Umbilical cord (tissue), 1 donor: ENCODE measurements at regions not wholly inside any gene's neighbourhood (a gene's known extent, or its start where the extent isn't known, plus 50 kb on each side); places are given as distances from the start of the nearest gene placed in this dataset.

Experiments used
- DNase-seq: peaks from one replicate; pipeline ENCODE4 v3.0.0-alpha.2; 2015; ENCODE audit warnings: low spot score

- DNase-seq: no peak
These were observed 54.5 kb downstream of the CLDN34 start for GRCh38 chrX:10021461-10022272.

GRCh38 chrX:10022273-10022541 lies 55.0 kb downstream of the CLDN34 start:
- no peak for DNase-seq

GRCh38 chrX:10022580-10023245 lies 55.6 kb downstream of the CLDN34 start:
- DNase-seq: peak; percentile 35

GRCh38 chrX:10023821-10024220 lies 56.7 kb downstream of the CLDN34 start:
- DNase-seq: no peak

GRCh38 chrX:10025742-10026493 lies 58.8 kb downstream of the CLDN34 start:
- DNase-seq: no peak

GRCh38 chrX:10028283-10029104 lies 61.3 kb downstream of the CLDN34 start:
- DNase-seq: no peak

- DNase-seq: no peak
These were observed 63.4 kb downstream of the CLDN34 start for GRCh38 chrX:10030570-10030969.

- no peak for DNase-seq
These were observed 64.6 kb downstream of the CLDN34 start for GRCh38 chrX:10031746-10032145.

- no peak for DNase-seq
These were observed 65.0 kb downstream of the CLDN34 start for GRCh38 chrX:10032147-10032546.

- DNase-seq: no peak
These were observed 66.3 kb downstream of the CLDN34 start for GRCh38 chrX:10033375-10034007.

GRCh38 chrX:10034740-10035260 lies 67.6 kb downstream of the CLDN34 start:
- no peak for DNase-seq

GRCh38 chrX:10038585-10038984 lies 71.4 kb downstream of the CLDN34 start:
- DNase-seq: no peak

GRCh38 chrX:10039821-10040793 lies 72.9 kb downstream of the CLDN34 start:
- DNase-seq: no peak

- no peak for DNase-seq
These were observed 73.8 kb downstream of the CLDN34 start for GRCh38 chrX:10040961-10041360.

- no peak for DNase-seq
These were observed 74.2 kb downstream of the CLDN34 start for GRCh38 chrX:10041383-10041782.

GRCh38 chrX:10042055-10042454 lies 74.9 kb downstream of the CLDN34 start:
- no peak for DNase-seq

- DNase-seq: no peak
These were observed 76.2 kb downstream of the CLDN34 start for GRCh38 chrX:10043386-10043785.

GRCh38 chrX:10044021-10044420 lies 76.9 kb downstream of the CLDN34 start:
- DNase-seq: no peak

GRCh38 chrX:10045327-10046000 lies 78.3 kb downstream of the CLDN34 start:
- peak; percentile 29 for DNase-seq
